GM12865 (cell line): ENCODE measurements at regions not wholly inside any gene's neighbourhood (a gene's known extent, or its start where the extent isn't known, plus 50 kb on each side); places are given as distances from the start of the nearest gene placed in this dataset.

Experiments
- DNase-seq: peaks from one replicate; pipeline ENCODE4 v3.0.0; 2010; ENCODE audit warnings: low read depth
- H3K4me3 ChIP-seq: 2 replicates; pipeline ENCODE4 v1.5.1; 2011; ENCODE audit warnings: mild to moderate bottlenecking, low read depth, low read length, control low read depth
- TF ChIP-seq, protein P1 (sequence below): IDR thresholded peaks from 2 replicates; pipeline ENCODE4 v1.5.1; 2011; ENCODE audit warnings: low read length, control low read depth, low read depth, inconsistent platforms; ENCODE audit not compliant: insufficient read depth; ENCODE audit errors: missing control alignments

DNA sequence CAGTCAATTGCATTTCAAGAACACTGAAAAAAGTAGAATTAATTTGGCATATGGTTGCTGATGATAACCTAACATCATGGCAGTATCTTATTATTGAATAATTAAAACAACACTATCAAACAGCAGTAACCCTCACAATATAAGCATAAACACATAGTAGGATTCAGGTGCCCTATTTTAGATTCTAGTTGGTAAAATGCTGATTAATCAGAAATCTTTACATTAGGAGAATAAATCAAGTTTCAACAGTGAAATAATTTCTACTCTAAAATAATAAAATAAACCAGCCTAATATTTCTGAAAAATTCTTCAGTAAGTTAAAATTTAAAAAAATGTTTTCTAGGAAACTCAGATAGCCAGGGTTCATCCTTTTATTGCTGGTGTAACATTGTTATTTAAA lies 76.4 kb upstream of the NUDT12 start:
- TF ChIP-seq, protein P1, sequence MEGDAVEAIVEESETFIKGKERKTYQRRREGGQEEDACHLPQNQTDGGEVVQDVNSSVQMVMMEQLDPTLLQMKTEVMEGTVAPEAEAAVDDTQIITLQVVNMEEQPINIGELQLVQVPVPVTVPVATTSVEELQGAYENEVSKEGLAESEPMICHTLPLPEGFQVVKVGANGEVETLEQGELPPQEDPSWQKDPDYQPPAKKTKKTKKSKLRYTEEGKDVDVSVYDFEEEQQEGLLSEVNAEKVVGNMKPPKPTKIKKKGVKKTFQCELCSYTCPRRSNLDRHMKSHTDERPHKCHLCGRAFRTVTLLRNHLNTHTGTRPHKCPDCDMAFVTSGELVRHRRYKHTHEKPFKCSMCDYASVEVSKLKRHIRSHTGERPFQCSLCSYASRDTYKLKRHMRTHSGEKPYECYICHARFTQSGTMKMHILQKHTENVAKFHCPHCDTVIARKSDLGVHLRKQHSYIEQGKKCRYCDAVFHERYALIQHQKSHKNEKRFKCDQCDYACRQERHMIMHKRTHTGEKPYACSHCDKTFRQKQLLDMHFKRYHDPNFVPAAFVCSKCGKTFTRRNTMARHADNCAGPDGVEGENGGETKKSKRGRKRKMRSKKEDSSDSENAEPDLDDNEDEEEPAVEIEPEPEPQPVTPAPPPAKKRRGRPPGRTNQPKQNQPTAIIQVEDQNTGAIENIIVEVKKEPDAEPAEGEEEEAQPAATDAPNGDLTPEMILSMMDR: no peak
- no peak overlapping the region for H3K4me3 ChIP-seq
- no peak for DNase-seq

DNA sequence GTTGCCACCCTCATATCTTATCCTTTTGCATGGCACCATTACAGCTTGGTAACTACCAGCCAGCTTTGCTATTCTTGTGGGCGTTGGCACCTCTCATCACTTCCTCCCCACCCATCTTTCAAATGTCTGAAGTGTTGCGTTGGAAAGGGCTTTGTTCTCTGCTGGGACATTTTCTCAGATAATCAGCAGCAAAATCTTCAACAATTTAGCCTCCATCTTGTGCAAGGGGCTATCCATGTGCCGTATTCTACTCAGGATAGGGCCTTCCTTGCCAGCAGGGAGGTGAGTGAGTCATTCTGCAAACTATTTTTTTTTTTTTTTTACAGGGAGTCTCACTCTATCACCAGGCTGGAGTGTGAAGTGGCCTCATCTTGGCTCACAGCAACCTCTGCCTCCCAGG lies 62.1 kb upstream of the NUDT12 start:
- TF ChIP-seq, protein P1: no peak
- H3K4me3 ChIP-seq: no peak overlapping the region
- no peak for DNase-seq

DNA sequence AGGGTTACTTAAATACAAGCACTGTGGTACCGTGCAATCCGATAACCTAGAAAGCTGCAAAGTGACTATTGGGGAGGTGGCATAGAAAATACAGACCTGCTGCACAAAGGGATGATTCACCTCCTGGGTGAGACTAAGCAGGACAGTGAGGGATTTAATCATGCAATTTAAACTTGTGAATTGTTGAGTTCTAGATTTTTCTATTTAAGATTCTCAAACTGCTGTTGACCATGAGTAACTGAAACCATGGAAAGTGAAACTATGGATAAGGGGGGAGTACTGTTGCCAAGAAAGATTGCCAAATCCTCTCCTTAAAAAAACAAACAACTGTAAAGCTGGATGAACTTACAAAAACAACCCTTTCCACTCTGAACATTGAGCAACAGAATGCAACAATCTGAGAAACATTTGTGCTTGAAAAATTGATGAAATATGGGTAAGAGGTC lies 61.5 kb upstream of the NUDT12 start:
- TF ChIP-seq, protein P1: no peak
- H3K4me3 ChIP-seq: no peak overlapping the region
- no peak for DNase-seq

DNA sequence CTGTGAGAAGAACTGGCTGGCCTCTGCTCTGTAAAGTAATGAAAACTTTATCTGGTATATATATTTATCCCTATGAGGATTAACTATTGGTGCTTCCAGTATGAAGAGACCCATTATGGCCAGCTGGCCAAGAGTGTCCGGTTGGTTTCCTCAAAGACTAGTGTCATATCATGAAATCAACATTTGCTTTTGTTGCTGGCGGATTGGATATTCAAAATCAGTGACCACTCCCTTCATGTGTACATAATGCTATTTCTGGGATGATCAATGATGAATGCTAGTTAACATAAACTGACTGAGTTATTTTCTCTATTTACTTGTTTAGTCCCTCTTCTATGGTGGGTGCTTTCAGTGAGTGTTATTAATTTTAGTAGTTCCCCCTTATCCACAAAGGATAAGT lies 60.8 kb upstream of the NUDT12 start:
- no peak overlapping the region for H3K4me3 ChIP-seq
- DNase-seq: no peak
- TF ChIP-seq, protein P1: no peak

DNA sequence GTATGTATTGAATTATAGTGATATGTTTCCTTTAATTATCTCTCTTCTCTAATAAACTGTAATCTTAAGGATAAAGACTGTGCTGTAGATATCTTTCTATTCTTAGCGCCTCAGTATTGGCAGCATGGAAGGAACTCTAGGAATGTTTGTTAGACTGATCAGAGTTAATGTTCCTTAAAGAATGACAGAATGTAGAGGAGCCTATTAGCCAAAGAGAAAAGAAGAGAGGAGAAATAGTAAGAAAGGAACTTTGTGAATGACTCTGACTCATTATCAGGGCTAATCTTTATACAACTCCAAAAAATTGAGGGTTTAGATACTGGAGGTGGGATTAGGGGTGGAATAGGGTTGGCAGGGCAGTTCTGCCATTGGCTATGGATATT lies 59.0 kb upstream of the NUDT12 start:
- no peak overlapping the region for H3K4me3 ChIP-seq
- DNase-seq: no peak
- TF ChIP-seq, protein P1: no peak

DNA sequence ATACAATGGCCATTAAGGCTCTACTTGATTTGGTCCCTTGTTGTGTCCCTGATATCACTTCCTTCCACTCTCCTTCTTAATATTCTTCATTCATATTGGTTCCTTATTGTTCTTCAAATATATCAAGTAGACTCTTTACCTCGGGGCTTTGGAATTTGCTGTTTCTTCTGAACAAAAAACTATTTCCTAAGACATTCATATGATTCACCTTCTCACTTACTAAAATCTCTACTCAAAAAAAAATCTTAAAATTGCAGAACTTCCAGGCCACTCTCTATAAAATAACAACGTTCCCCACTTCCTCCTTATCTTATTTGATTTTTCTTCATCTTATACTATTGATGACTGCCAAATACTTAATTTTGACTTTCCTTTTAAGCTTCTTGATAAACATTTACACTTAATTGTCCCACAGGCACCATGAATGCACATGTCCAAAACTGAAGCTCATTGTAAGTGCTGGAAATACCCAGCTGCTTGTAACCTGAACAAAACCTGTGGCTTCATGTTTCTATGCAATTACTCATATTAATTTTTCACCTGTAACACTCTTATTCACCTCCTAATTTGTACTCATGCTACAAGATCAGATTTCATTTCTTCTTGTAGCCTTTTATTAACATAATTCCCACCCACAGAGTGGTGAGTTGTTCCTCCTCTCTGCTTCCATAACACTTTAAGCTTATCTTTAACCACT lies 58.4 kb upstream of the NUDT12 start:
- no peak overlapping the region for H3K4me3 ChIP-seq
- TF ChIP-seq, protein P1: no peak
- no peak for DNase-seq

DNA sequence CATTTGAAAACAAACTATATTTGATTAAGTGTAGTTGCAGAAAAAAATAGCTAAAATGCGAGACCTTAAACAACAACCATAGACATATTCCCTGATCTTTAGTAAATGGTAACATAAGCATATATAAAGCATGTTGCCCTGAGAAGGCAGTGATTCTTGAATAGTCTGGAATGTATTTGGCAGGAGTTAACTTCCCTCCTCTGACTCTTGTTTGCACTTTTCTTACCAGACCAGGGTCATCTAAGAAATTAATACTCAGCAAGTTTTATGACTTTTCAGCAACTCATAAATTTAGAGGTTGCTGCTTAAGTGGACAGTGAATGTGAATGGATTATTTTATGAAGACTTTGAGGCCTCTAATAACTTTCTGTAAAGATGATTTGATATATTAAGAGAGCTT lies 55.3 kb upstream of the NUDT12 start:
- TF ChIP-seq, protein P1: no peak
- no peak overlapping the region for H3K4me3 ChIP-seq
- DNase-seq: no peak
